ENCODE measurements at regions not wholly inside any gene's neighbourhood (a gene's known extent, or its start where the extent isn't known, plus 50 kb on each side); places are given as distances from the start of the nearest gene placed in this dataset.

DNA sequence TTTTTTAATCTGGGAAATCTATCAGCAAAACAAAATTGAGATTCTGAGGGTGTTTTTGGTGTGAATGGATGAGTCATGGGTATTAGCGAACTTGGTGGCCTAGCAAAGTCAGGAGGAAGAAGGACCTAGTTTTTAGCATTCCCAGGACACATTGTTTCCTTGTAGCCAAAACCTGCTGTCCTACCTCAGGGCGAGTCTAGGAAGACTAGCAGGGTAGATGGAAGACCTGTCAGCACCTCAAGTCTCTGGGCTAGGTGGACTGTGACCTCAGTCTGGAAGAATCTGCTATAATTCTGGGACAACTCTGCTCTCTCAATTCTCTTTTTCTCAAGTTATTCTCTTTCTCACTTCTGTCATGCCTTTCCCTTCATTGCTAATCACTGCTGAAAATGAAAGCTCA is 1399.3 kb upstream of the LRRTM1 start:
- Histone ChIP-seq H3K4me2 (ENCODE audit: control insufficient read depth, extremely low read depth, insufficient read depth, low read depth, low read length) (no peak overlapping the region), H3K9me1 (ENCODE audit: control insufficient read depth, extremely low read depth, insufficient read depth, low read length) (no peaks in the 10 kb centered on the region), H3K4me1 (ENCODE audit: control insufficient read depth, extremely low read depth, insufficient read depth, low read length) (no peaks in the 10 kb centered on the region), H3K79me2 (ENCODE audit: control insufficient read depth, insufficient read depth, low read length) (no peaks in the 10 kb centered on the region), H3K27me3 (ENCODE audit: control insufficient read depth, extremely low read depth, insufficient read depth, low read length) (no peaks in the 10 kb centered on the region), H4K20me1 (ENCODE audit: control insufficient read depth, extremely low read depth, insufficient read depth, low read length) (no peaks in the 10 kb centered on the region), H3K4me3 (ENCODE audit: control insufficient read depth in 2 of 3, extremely low read depth in 1 of 3, insufficient read depth in 2 of 3, low read depth in 1 of 3, low read length in 3 of 3) (no peak overlapping the region), H3K27ac (ENCODE audit: control insufficient read depth, insufficient read depth, low read length) (no peak overlapping the region), H2AFZ (ENCODE audit: control insufficient read depth, low read length) (no peak overlapping the region), H3K36me3 (ENCODE audit: control insufficient read depth in 2 of 2, extremely low read depth in 1 of 2, insufficient read depth in 2 of 2, low read length in 2 of 2) (no peaks in the 10 kb centered on the region), H3K9me3 (ENCODE audit: control insufficient read depth, low read depth, low read length) (peaks cover 2% of the 10 kb centered on the region), H3K9ac (ENCODE audit: control insufficient read depth, extremely low read depth, insufficient read depth, low read length) (no peak overlapping the region)
- DNase-seq (ENCODE audit: low read depth, low spot score) (no peak), FAIRE-seq (no peak)
- dilution Hi-C loops (cut with MboI; ENCODE audit: extremely low pct_ligation_motif_present, low sequenced_read_pairs) = no loop called here
- TF ChIP-seq EZH2 (IDR thresholded peaks at IDR 0.05; ENCODE audit: low read length) = no peak
- TF ChIP-seq, protein P1, sequence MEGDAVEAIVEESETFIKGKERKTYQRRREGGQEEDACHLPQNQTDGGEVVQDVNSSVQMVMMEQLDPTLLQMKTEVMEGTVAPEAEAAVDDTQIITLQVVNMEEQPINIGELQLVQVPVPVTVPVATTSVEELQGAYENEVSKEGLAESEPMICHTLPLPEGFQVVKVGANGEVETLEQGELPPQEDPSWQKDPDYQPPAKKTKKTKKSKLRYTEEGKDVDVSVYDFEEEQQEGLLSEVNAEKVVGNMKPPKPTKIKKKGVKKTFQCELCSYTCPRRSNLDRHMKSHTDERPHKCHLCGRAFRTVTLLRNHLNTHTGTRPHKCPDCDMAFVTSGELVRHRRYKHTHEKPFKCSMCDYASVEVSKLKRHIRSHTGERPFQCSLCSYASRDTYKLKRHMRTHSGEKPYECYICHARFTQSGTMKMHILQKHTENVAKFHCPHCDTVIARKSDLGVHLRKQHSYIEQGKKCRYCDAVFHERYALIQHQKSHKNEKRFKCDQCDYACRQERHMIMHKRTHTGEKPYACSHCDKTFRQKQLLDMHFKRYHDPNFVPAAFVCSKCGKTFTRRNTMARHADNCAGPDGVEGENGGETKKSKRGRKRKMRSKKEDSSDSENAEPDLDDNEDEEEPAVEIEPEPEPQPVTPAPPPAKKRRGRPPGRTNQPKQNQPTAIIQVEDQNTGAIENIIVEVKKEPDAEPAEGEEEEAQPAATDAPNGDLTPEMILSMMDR (optimal IDR thresholded peaks at IDR 0.05 in 1 of 3, IDR thresholded peaks at IDR 0.05 in 1 of 3, conservative IDR thresholded peaks at IDR 0.05 in 1 of 3; ENCODE audit: extremely low read depth in 1 of 3, insufficient read depth in 2 of 3, low read length in 3 of 3) = no peak

DNA sequence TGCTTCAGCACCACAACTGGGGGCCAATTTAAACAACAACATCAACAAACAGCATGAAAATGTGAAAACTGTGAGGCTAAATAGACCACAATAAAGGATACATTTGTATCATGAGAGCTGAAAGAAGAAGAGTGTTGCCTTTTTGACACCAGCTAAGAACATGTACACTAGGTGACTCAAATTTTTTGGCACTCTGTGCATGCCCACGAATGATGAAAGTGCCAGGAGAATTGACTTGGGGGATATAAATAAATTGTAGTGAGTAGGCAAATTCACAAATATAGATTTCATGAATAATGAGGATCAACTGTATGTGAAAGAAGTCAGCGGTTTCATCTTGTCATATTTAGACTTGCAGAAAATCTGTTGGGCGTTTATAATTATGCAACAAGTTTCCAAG is 1388.0 kb upstream of the LRRTM1 start:
- no peaks in the 10 kb centered on the region for H3K27me3 ChIP-seq (ENCODE audit: control insufficient read depth, extremely low read depth, insufficient read depth, low read length)
- H3K36me3 ChIP-seq (ENCODE audit: control insufficient read depth in 2 of 2, extremely low read depth in 1 of 2, insufficient read depth in 2 of 2, low read length in 2 of 2) = no peaks in the 10 kb centered on the region
- dilution Hi-C loops (cut with MboI; ENCODE audit: extremely low pct_ligation_motif_present, low sequenced_read_pairs) = no loop called here
- no peak for TF ChIP-seq EZH2 (IDR thresholded peaks at IDR 0.05; ENCODE audit: low read length)
- TF ChIP-seq, protein P1 (optimal IDR thresholded peaks at IDR 0.05 in 1 of 3, IDR thresholded peaks at IDR 0.05 in 1 of 3, conservative IDR thresholded peaks at IDR 0.05 in 1 of 3; ENCODE audit: extremely low read depth in 1 of 3, insufficient read depth in 2 of 3, low read length in 3 of 3) = no peak
- no peaks in the 10 kb centered on the region for H4K20me1 ChIP-seq (ENCODE audit: control insufficient read depth, extremely low read depth, insufficient read depth, low read length)
- no peak overlapping the region for H2AFZ ChIP-seq (ENCODE audit: control insufficient read depth, low read length)
- H3K9ac ChIP-seq (ENCODE audit: control insufficient read depth, extremely low read depth, insufficient read depth, low read length) = no peak overlapping the region
- no peak overlapping the region for H3K4me3 ChIP-seq (ENCODE audit: control insufficient read depth in 2 of 3, extremely low read depth in 1 of 3, insufficient read depth in 2 of 3, low read depth in 1 of 3, low read length in 3 of 3)
- FAIRE-seq (no peak), DNase-seq (ENCODE audit: low read depth, low spot score) (no peak)
- H3K79me2 ChIP-seq (ENCODE audit: control insufficient read depth, insufficient read depth, low read length) = no peaks in the 10 kb centered on the region
- H3K9me3 ChIP-seq (ENCODE audit: control insufficient read depth, low read depth, low read length) = no peaks in the 10 kb centered on the region
- H3K27ac ChIP-seq (ENCODE audit: control insufficient read depth, insufficient read depth, low read length) = no peak overlapping the region
- no peak overlapping the region for H3K4me2 ChIP-seq (ENCODE audit: control insufficient read depth, extremely low read depth, insufficient read depth, low read depth, low read length)
- no peaks in the 10 kb centered on the region for H3K4me1 ChIP-seq (ENCODE audit: control insufficient read depth, extremely low read depth, insufficient read depth, low read length)
- no peaks in the 10 kb centered on the region for H3K9me1 ChIP-seq (ENCODE audit: control insufficient read depth, extremely low read depth, insufficient read depth, low read length)
